ENCODE measurements at regions not wholly inside any gene's neighbourhood (a gene's known extent, or its start where the extent isn't known, plus 50 kb on each side); places are given as distances from the start of the nearest gene placed in this dataset.

DNA sequence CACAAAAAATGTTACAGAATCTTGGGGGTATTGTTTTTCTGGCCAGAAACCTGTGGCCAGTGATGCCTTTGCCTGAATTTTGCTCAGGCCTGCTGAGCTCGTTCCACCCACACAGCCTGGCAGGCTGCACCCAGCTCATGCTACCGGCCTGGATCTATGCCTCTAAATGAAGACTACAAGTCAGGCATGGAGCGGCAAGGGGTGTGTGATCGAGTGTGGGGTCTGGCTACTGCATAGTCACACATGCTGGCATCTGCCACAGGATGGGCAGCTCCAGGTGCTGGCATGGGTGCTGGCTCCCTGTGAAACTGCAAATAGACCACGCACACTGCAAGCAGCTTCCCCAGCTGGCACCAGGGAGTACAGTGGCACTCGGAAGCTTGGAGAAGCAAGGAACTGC, 323.1 kb upstream of the POU3F4 start:
- Histone ChIP-seq H3K4me3 (ENCODE audit: insufficient read depth, low read depth, low read length) (no peak overlapping the region), H3K9me3 (ENCODE audit: insufficient read depth, low read depth, low read length) (no peaks in the 10 kb centered on the region), H3K36me3 (ENCODE audit: insufficient read depth, low read length) (no peaks in the 10 kb centered on the region), H3K4me1 (ENCODE audit: insufficient read depth, low read length) (no peaks in the 10 kb centered on the region), H2AFZ (ENCODE audit: low read depth, low read length) (no peak overlapping the region), H3K4me2 (ENCODE audit: low read length) (no peak overlapping the region), H4K20me1 (ENCODE audit: insufficient read depth, low read length) (no peaks in the 10 kb centered on the region), H3K79me2 (ENCODE audit: insufficient read depth, low read length) (no peaks in the 10 kb centered on the region), H3K27me3 (ENCODE audit: insufficient read depth, low read length) (no peaks in the 10 kb centered on the region), H3K27ac (ENCODE audit: low read depth, low read length) (no peak overlapping the region), H3K9ac (ENCODE audit: low read length) (no peak overlapping the region)
- no peak for TF ChIP-seq CTCF (IDR thresholded peaks at IDR 0.05; ENCODE audit: insufficient read depth, low read depth, low read length)
- TF ChIP-seq EZH2 (IDR thresholded peaks at IDR 0.05; ENCODE audit: insufficient read depth, low read length), result no peak
- H3K4me1 Mint-ChIP-seq (ENCODE audit: low read depth, unreplicated experiment), result no peaks in the 10 kb centered on the region
- H3K27me3 Mint-ChIP-seq (ENCODE audit: low read depth, unreplicated experiment), result no peaks in the 10 kb centered on the region
- H3K36me3 Mint-ChIP-seq (ENCODE audit: low read depth, unreplicated experiment), result no peaks in the 10 kb centered on the region
- DNase-seq (ENCODE audit: low read depth) (no peak), FAIRE-seq (no peak)
- no peak overlapping the region for H3K4me3 Mint-ChIP-seq (ENCODE audit: unreplicated experiment)
- no peaks in the 10 kb centered on the region for H3K9me3 Mint-ChIP-seq (ENCODE audit: unreplicated experiment)
- no peak overlapping the region for H3K27ac Mint-ChIP-seq (ENCODE audit: unreplicated experiment)

DNA sequence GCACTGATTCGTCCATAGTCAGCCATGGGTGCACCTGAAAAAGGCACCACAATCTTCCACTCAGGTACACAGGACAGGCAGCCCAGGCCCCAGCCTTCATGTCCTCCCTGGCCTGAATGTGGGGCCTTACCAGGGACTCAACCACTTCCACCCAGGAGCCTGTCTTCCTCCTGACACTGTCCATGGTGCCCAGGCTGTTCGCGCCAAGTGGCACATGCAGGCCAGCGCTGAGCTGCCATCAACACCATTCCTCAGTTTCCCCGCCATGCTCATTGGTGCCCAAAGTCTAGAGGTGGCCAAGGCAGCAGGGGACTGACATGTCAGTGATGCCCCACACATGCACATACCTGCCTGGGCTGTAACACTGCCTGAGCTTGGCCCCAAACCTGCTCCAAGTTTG, 322.2 kb upstream of the POU3F4 start:
- no peaks in the 10 kb centered on the region for H3K27me3 ChIP-seq (ENCODE audit: insufficient read depth, low read length)
- no peaks in the 10 kb centered on the region for H3K36me3 ChIP-seq (ENCODE audit: insufficient read depth, low read length)
- no peak for DNase-seq (ENCODE audit: low read depth)
- no peak overlapping the region for H3K4me3 Mint-ChIP-seq (ENCODE audit: unreplicated experiment)
- no peak overlapping the region for H3K4me2 ChIP-seq (ENCODE audit: low read length)
- no peaks in the 10 kb centered on the region for H3K79me2 ChIP-seq (ENCODE audit: insufficient read depth, low read length)
- H2AFZ ChIP-seq (ENCODE audit: low read depth, low read length), result no peak overlapping the region
- TF ChIP-seq EZH2 (IDR thresholded peaks at IDR 0.05; ENCODE audit: insufficient read depth, low read length), result no peak
- no peak for TF ChIP-seq CTCF (IDR thresholded peaks at IDR 0.05; ENCODE audit: insufficient read depth, low read depth, low read length)
- FAIRE-seq, result no peak
- no peak overlapping the region for H3K9ac ChIP-seq (ENCODE audit: low read length)
- H3K36me3 Mint-ChIP-seq (ENCODE audit: low read depth, unreplicated experiment), result no peaks in the 10 kb centered on the region
- no peaks in the 10 kb centered on the region for H3K27me3 Mint-ChIP-seq (ENCODE audit: low read depth, unreplicated experiment)
- no peaks in the 10 kb centered on the region for H4K20me1 ChIP-seq (ENCODE audit: insufficient read depth, low read length)
- H3K9me3 Mint-ChIP-seq (ENCODE audit: unreplicated experiment), result no peaks in the 10 kb centered on the region
- H3K4me3 ChIP-seq (ENCODE audit: insufficient read depth, low read depth, low read length), result no peak overlapping the region
- no peak overlapping the region for H3K27ac Mint-ChIP-seq (ENCODE audit: unreplicated experiment)
- H3K4me1 Mint-ChIP-seq (ENCODE audit: low read depth, unreplicated experiment), result no peaks in the 10 kb centered on the region
- H3K4me1 ChIP-seq (ENCODE audit: insufficient read depth, low read length), result no peaks in the 10 kb centered on the region
- H3K9me3 ChIP-seq (ENCODE audit: insufficient read depth, low read depth, low read length), result no peaks in the 10 kb centered on the region
- no peak overlapping the region for H3K27ac ChIP-seq (ENCODE audit: low read depth, low read length)

- no peaks in the 10 kb centered on the region for H3K27me3 ChIP-seq (ENCODE audit: insufficient read depth, low read length)
- H3K4me2 ChIP-seq (ENCODE audit: low read length), result no peak overlapping the region
- no peaks in the 10 kb centered on the region for H3K36me3 Mint-ChIP-seq (ENCODE audit: low read depth, unreplicated experiment)
- no peaks in the 10 kb centered on the region for H3K4me1 ChIP-seq (ENCODE audit: insufficient read depth, low read length)
- H3K4me1 Mint-ChIP-seq (ENCODE audit: low read depth, unreplicated experiment), result no peaks in the 10 kb centered on the region
- no peak overlapping the region for H3K9ac ChIP-seq (ENCODE audit: low read length)
- H3K27me3 Mint-ChIP-seq (ENCODE audit: low read depth, unreplicated experiment), result no peaks in the 10 kb centered on the region
- DNase-seq (ENCODE audit: low read depth) (no peak), FAIRE-seq (no peak)
- H3K27ac Mint-ChIP-seq (ENCODE audit: unreplicated experiment), result no peak overlapping the region
- no peak overlapping the region for H3K27ac ChIP-seq (ENCODE audit: low read depth, low read length)
- H3K9me3 Mint-ChIP-seq (ENCODE audit: unreplicated experiment), result no peaks in the 10 kb centered on the region
- no peak overlapping the region for H3K4me3 ChIP-seq (ENCODE audit: insufficient read depth, low read depth, low read length)
- TF ChIP-seq CTCF (IDR thresholded peaks at IDR 0.05; ENCODE audit: insufficient read depth, low read depth, low read length) (no peak), EZH2 (IDR thresholded peaks at IDR 0.05; ENCODE audit: insufficient read depth, low read length) (no peak)
- H2AFZ ChIP-seq (ENCODE audit: low read depth, low read length), result no peak overlapping the region
- no peaks in the 10 kb centered on the region for H4K20me1 ChIP-seq (ENCODE audit: insufficient read depth, low read length)
- no peaks in the 10 kb centered on the region for H3K9me3 ChIP-seq (ENCODE audit: insufficient read depth, low read depth, low read length)
- no peaks in the 10 kb centered on the region for H3K36me3 ChIP-seq (ENCODE audit: insufficient read depth, low read length)
- no peak overlapping the region for H3K4me3 Mint-ChIP-seq (ENCODE audit: unreplicated experiment)
- no peaks in the 10 kb centered on the region for H3K79me2 ChIP-seq (ENCODE audit: insufficient read depth, low read length)
Observed at GRCh38 chrX:83186632-83187031, 321.5 kb upstream of the POU3F4 start.
